GM21825 (cell line): ENCODE measurements at regions not wholly inside any gene's neighbourhood (a gene's known extent, or its start where the extent isn't known, plus 50 kb on each side); places are given as distances from the start of the nearest gene placed in this dataset.

Source experiments
- ATAC-seq: cut with Tn5 transposase; IDR thresholded peaks from one replicate; pipeline ENCODE4 v1.9.1; 2021; ENCODE audit warnings: mild to moderate bottlenecking, moderate library complexity; ENCODE audit not compliant: unreplicated experiment

GRCh38 chr6:155523821-155524651, 68.4 kb upstream of the NOX3 start:
- ATAC-seq: no peak

- no peak for ATAC-seq
These were observed 66.1 kb upstream of the NOX3 start for GRCh38 chr6:155521719-155522118.

GRCh38 chr6:155520078-155520477, 64.4 kb upstream of the NOX3 start:
- no peak for ATAC-seq

GRCh38 chr6:155519176-155519738, 63.6 kb upstream of the NOX3 start:
- no peak for ATAC-seq

GRCh38 chr6:155517294-155517693, 61.7 kb upstream of the NOX3 start:
- no peak for ATAC-seq

GRCh38 chr6:155510879-155511278, 55.2 kb upstream of the NOX3 start:
- ATAC-seq: no peak

- no peak for ATAC-seq
These were observed 54.3 kb upstream of the NOX3 start for GRCh38 chr6:155509743-155510475.

GRCh38 chr6:155505608-155505989, 50.0 kb upstream of the NOX3 start:
- ATAC-seq: no peak
